ENCODE measurements at regions not wholly inside any gene's neighbourhood (a gene's known extent, or its start where the extent isn't known, plus 50 kb on each side); places are given as distances from the start of the nearest gene placed in this dataset.
"Not testable (repeated sequence)": the region's sequence is repeated elsewhere in the genome, so short reads cannot be mapped to it uniquely, and the experiment has no call there.

DNA sequence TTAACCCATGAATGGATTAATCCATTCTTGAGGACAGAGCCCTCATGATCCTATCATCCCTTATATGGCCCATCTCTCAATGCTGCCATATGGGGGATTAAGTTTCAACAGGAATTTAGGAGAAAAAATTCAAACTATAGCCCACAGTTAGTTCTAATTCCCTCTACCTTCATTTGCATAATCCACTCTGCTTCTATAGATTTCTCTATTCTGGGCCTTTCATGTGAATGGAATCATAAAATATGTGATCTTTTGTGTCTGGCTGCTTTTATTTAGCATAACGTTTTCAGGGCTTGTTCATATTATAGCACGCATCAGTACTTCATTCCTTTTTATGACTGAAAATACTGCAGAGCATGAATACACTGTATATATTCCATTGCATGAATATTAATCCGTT is 55.4 kb downstream of the CTSL start:
- no peak for DNase-seq (ENCODE audit: low spot score)

DNA sequence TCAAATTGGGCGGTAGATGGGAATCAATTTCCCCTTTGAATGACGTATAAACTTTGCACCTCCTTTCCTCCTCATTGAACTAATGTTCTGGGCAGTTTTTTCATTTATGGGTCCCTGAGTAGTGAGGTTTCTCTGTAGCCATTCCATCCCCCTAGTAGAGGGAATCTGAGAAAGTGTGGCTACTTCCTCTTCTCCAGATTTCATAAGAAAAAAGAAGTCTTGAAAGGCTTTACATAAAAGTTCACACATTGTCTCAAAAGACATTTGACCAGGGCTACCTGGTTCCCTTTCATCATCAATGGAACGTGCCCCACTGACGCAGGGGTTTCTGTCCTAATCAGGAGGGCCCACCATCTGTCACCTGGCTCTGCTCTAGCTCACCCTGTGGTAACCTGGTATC is 57.3 kb downstream of the CTSL start:
- no peak for DNase-seq (ENCODE audit: low spot score)

DNA sequence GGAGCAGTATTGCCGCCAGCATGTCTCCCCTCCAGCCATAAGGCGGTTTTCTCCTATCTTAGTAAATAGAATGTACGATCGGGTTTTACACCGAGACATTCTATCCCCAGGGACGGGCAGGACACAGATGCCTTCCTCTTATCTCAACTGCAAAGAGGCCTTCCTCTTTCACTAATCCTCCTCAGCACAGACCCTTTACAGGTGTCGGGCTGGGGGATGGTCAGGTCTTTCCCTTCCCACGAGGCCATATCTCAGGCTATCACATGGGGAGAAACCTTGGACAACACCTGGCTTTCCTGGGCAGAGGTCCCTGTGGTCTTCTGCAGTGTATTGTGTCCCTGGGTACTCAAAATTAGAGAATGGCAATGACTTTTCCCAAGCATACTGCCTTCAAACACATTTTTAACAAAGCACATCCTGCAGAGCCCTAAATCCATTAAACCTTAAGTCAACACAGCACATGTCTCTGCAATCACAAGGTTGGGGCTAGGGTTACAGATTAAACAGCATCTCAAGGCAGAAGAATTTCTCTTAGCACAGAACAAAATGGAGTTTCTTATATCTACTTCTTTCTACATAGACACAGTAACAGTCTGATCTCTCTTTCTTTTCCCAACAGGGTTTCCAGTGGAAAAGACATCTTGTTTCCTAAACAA is 59.5 kb downstream of the CTSL start:
- DNase-seq (ENCODE audit: low spot score) = not testable (repeated sequence)

DNA sequence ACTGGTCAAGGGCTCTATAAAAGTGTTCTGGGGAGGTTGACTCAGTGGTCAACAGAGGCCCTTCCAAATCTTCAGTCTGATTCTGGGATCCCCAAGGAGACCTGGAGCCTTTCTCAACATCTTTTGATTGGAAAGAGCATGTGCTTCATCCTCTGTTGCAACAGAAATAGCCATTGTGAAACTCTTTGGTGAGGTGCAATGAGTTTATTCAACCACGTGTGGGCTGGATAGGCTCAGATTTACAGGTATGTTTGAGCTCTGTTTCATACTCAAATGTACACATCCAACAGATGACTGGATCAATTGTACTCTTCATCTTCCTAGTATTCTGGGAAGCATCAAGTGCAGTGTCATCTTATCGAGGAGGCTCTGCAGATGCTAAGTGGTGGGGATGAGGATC is 60.5 kb downstream of the CTSL start:
- no peak for DNase-seq (ENCODE audit: low spot score)

DNA sequence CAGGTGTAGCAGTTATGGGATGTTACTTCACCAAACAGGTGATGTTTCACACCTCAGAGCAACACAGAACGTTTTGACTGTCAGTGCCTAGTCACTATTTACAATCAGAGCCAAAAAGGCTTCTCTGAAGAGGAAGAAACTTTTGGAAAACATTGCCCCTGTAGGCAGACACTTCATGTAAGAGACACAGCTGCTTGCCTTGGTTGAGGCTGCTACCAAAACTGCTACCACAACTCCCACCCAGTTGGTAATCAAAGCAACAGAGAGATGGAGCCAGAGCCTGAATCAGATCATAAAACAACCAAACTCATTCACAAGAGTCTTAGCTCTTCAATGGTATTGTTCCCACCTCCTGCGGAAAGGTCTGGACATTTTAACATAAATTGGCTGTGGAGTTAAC is 61.0 kb downstream of the CTSL start:
- DNase-seq (ENCODE audit: low spot score) = no peak

DNA sequence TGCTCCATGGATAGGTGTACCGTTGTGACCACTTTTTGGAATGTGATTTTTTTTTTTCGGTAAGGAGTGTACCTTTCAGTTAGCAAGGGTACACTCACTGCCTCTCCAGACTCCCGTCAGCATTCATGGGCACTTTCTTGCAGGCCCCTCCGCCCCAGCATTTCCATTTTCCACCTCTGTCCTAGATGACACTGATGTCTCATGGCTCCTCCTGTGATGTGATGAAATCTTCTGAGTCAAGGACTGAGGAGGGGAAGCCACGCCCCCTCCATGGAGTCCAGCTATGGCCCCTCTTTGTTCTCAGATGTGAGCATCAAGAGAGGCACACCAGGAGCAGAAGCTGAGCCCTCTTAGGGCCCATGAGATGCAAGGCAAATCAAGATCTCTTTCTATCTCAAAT is 61.8 kb downstream of the CTSL start:
- DNase-seq (ENCODE audit: low spot score) = no peak

DNA sequence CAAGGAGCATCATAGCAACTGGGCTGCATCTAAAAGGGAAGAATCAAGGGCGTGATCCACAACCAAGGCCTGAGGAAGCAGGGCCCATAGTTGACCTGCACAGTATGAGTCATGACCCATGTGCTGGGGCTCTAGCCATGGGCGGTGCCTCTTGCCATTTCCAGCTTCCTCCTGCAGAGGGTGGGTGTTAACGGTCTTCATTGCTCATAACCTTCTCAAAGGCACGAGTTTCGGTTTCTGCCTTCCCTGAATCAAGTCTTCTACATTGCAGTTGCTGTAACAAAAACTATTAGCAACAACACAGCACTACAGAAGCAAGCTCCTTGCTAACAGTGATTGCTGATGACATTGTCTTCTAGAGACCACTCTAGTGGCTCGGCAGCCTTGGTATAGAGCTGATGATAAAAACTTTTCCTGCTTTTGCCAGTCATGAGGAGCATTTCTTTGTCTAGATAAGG is 66.9 kb downstream of the CTSL start:
- peak; percentile 24 for DNase-seq (ENCODE audit: low spot score)

DNA sequence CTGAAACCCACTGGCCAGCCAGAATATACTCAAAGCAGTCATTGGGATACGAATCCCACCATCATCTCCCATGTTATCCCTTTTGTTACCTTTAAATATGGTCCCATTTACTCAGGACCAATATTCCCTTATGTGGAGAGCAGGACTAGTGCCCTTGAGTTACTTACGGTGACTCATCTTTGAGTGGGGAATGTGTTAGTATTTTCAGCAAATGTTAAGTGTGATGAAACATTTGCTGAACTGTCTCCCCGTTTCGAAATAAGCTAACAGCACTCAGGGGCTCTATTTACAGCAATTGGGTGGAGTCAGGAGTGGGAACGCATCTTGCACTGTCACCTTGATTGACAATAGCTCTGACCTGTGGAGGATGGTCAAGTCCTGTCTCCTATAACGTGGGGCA is 67.4 kb downstream of the CTSL start:
- DNase-seq (ENCODE audit: low spot score) = peak; percentile 46

DNA sequence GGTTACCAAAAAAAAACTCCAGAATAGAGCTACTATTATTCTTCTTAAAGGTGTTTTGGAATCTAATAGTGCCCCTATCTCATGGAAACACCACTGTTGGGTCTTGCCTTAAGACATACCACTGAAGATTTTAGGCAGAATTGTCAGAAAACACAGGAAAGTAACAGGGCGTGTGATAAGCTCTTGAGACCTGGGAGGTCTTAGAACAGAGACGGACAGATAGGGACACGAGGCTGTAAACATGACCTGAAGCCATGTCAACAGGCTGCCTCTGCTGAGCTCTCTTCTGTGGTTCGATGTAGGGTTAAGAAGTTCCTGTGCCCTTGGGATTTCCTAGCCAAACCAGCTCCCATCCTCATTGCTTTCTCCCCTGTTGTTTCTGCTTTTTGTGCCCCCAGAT is 69.3 kb downstream of the CTSL start:
- no peak for DNase-seq (ENCODE audit: low spot score)

DNA sequence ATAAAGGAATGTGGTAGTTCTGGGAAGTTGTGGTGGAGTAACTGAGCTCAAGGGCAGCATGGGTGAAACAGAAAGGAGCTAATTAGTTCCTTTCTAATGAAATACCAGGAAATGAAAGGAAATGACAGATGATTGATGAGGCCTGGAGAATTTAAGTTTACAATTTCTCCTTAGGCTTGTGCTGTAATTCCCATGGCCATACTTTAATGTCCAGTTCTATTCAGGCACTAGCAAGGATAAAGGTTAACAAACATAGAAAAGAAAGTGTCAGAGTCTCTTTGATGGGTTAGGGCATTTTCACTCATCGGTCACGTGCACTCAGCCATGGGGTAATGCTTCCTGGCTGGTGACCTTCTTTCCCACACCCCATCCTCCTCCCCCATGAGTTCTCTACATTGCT is 70.3 kb downstream of the CTSL start:
- DNase-seq (ENCODE audit: low spot score) = no peak

DNA sequence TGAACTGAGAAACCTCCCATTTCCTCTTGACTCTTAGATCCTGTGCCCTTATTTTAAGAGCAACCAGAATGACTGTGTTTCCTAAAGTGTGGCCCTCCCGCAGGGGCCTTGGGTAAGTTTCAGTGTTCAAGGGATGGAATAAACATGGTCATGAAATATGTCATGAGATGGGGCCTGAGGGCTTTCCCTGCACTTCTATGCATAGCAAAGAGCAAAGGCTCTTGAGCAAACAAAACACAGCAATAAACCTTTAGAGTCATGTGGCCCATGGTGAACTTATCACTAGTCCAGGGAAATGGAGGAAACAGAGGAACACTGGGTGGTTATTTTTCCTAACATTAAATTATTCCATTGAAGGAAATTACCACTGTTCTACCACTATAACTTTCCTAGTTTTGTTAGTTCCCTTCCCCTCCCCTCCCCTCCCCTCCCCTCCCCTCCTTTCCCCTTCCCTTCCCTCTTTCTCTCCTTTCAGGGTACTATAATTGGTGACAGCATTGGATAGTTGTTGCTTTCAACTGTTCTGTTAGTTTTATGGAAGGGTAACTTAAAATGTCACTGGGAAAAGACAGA is 72.4 kb downstream of the CTSL start:
- DNase-seq (ENCODE audit: low spot score) = no peak

DNA sequence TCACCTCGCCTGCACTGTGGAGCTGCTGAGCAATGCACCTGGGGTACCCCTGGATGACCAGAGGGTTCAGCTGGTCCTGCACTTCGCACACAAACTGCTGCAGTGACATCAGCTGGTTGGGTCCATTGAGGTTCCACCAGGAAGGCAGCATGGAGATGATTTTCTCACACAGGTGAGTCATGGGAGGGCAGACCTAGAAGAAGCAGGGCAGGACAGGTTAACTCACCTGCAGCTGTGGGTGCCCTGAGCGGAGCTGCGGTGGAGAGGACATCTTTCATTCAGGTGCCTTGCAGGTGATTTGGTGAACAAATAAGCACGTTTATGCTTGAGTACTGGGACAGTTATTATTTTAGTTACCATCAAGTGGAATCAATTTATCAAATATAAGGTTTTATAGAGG is 73.6 kb downstream of the CTSL start:
- no peak for DNase-seq (ENCODE audit: low spot score)

DNA sequence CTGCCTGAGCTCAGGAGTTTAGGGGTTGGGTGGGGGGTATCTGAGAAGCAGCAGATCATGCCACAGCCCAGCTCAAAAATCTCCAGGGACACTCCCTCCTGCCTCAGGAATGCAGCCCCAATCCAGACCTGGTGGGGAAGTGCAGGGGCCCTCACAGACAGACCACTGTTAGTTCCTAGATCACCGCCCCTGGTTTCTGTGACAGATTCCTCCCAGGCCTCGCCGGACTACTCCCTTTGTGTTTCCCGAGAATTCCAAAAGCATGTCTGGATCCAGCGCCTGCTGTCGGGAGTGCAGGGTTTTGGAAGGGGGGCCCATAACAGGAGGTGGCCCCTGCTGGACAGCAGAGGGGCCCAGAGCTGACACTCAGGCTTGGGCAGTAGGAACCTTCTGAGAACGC is 74.5 kb downstream of the CTSL start:
- DNase-seq (ENCODE audit: low spot score) = no peak

DNA sequence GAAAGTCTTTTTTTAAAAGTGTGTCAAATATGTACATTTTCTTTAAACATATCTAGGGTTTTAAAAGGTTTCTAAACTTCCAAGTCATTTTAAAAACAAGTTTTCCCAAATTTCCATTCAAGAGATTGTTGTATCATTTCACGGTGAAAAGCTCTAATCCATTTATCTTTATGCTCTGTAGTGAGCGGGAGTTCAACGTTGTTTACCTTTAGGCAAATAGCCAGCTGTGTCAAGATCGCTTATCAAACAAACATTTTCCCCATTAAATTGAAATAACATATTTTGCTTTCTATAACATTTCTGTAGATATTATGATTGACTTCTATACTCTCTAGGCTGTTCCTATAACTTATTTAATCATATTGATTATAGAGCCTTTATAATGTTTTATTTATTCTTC is 75.1 kb downstream of the CTSL start:
- no peak for DNase-seq (ENCODE audit: low spot score)

DNA sequence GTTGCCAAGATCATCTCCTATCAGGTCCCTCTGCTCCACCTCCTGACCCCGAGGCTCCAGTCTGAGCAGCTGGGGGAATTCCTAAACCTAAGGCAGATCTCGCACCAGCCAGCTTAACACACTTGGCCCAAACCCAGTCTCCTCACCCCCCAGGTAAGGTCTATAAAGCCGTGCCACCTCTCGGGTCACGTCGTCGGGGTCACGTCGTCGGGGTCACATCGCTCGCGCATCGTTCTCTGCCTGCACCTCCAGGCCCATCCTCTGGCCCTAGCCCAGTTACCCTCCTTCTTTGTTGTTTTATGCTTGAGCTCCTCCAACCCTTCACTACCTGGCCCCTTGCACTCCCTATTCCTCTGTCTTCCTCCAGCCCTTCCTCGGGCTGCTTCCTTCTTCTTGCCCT is 77.2 kb downstream of the CTSL start:
- DNase-seq (ENCODE audit: low spot score) = no peak

DNA sequence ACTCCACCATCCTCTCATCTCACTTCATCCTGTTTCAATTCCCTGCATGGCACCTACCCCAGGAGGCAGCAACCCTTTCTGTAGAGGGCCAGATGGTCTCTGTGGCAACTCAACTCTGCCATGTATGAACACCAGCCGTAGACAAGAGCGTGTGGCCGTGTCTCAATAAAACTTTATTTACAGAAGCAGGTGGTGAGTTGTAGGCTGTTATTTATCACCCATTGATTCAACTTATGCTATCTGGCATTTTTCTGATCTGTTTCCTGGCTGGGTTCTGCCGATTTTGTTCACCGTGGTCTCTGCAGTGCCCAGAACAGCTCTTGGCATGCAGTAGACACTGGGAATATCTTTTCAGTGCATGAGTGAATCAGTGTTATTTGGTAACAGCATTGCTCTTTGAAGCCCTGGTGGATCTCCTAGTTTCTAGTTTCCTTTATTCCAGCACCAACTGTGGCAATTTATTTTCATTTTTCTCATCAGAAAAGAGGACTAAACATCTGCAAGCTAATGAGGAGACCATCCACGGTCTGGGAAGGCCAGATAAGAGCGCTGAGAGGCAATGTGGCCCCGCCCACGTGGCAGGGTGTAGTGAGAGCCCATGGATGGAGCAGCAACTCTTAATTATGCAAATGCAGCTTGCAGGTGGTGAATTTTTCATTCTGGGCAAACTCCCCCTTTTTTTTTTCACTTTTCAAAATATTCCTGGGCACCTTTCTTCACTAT is 77.9 kb downstream of the CTSL start:
- DNase-seq (ENCODE audit: low spot score) = no peak

DNA sequence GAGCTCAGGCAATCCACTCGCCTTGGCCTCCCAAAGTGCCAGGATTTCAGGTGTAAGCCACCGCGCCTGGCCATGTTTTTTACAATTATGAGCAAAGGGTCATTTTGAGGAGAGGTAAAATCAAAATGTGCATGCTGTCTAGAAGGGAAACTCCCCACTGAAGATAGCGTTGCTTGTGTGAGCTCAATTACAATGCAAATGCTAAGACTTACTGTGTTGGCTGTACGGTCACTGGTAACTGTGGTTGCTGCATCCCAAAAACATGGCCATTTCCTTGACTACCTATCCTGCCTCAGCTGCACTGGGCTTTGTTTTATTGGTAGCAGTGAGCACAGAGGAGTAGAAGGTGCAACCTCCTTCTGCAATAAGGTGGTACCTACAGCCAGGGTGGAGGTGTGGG is 77.4 kb upstream of the SPATA31E1 start:
- DNase-seq (ENCODE audit: low spot score) = no peak

DNA sequence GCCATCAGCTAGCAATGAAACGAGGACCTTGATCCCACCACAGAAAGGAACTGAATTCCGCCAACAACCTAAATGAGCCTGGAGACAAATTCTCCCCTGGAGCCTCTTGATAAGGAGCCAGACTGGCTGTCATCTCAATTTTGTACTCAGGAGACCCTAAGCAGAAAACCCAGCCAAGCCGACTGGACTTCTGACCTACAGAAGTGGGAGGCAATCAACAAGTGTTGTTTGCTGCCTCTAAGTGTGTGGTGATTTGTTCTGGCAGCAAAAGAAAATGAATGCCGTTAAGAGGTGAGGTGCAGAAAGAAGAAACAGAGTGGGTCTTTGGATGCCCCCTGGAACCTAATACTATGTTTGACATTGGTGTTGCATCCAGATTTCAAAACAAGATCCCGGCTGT is 72.7 kb upstream of the SPATA31E1 start:
- DNase-seq (ENCODE audit: low spot score) = no peak

DNA sequence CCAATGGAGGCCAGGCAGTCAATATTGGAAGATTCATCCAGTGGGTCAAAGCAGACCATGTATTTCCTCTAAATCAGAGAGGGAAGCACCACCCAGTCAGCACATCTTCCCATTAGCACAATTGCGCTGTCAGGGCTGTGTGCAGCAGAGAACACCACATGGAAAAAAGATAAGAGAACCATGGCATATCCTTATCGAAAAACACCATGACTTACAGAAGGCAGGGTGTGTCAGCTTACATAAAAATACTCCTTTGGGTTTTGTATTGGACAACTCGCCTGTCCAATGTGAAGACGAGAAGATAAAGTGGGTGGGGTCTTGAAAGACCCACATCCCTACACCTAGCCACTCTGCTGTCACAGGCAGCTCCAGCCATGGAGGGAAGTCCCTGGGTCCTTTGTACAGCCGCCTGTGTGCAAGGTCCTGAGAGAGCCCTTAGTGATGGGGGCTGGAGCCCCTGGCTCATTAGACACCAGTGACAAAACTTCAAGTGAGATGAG is 71.9 kb upstream of the SPATA31E1 start:
- no peak for DNase-seq (ENCODE audit: low spot score)

DNA sequence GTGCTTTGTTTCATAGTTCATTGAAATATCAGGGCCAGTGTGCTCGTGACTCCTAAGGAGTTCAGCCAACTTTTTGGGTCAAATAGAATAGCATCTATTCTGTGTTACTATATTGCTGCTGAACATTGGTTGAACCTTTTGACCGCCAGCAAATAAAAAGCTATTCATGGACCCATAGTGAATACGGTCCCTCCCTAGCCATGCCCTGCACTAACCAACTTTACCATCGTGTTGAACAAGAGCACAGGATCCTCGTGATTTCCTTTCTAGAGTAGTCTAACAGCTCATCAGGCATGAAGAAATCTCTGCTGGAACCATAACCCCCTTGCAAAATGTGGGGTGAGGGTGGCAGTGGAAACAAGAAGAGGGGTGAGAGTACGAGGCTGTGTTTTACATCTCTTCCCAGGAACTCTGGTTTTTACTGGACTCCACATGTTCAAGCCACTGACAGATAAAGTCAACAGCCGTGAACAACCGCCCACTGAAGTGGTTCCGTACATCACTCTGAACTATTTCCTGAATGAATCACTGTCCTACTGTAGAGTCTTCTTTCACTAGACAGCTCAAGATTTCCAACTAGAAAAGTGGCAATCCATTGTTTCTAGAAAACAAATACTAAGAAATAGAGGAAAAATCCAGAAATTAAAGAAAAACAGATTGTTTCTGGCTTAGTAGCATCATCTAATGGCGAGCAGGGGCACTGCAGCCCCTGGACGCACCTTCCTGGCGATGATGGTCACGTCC is 70.1 kb upstream of the SPATA31E1 start:
- DNase-seq (ENCODE audit: low spot score) = peak; percentile 40

DNA sequence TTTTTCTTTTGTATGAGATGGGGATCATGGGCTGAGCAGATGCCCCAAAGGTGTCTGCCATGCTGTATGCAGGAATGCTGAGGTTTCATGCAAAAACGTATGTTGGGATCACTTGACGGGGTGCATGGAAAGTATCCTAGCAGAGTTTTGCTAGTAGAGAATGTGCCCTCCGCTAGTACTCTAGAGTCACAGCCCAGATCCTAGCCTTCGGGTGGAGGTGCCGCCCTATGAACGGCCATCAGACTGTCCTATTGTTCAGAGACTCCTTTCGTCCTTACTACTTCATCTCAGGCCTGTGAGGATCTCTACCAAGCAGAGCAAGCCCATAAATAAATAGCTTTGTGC is 69.6 kb upstream of the SPATA31E1 start:
- DNase-seq (ENCODE audit: low spot score) = no peak

DNA sequence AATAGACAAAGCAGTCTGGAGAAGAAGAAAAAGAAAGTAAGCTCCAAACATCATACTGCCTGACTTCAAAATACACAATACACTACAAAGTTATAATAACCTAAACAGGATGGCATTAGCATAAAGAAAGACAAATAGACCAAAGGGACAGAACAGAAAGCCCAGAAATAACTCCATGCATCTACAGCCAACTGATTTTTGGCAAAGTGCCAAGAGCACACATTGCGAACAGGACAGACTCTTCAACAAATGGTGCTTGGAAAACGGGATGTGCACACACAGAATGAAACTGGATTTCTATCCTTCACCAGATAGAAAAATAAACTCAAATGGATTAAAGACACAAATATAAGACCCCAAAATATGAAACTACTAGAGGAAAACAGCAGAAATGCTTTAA is 66.6 kb upstream of the SPATA31E1 start:
- DNase-seq (ENCODE audit: low spot score) = no peak

DNA sequence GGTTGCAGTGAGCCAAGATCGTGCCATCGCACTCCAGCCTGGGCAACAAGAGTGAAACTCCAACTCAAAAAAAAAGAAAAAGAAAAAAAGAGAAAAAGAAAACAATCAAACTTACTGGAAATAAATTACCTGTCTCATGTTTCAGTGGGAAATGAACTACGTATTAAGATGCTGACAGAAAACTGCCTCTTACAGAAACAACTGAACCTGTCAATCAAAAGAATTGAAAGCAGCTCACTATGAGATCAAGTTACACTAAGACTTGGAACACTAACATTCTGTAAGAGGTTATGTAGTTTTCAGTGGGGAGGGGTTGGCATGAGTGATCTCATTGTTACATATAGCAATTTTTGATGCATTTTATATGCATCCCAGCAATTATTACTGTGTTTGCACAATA is 64.4 kb upstream of the SPATA31E1 start:
- no peak for DNase-seq (ENCODE audit: low spot score)

Measured in HuH-7 (cell line).